PC-9 (cell line): ENCODE measurements at regions not wholly inside any gene's neighbourhood (a gene's known extent, or its start where the extent isn't known, plus 50 kb on each side); places are given as distances from the start of the nearest gene placed in this dataset.

ENCODE experiments used
- BruUV-seq: library from RNA; stranded (reverse); fragments of 400-500 nt; replicated peaks from 2 replicates; lab custom pipeline; 2021; lab: Mats Ljungman, UMichigan
- CTCF ChIA-PET: fragments of 300-600 bp; sonication (Branson Sonifier 250); formaldehyde crosslinking; loops from one replicate; lab custom pipeline; 2022; ENCODE audit warnings: antibody characterized with exemption; lab: Charles Lee
- POLR2A ChIA-PET: fragments of 300-600 bp; sonication (Branson Sonifier 250); formaldehyde crosslinking; loops from one replicate; lab custom pipeline; 2022; ENCODE audit warnings: antibody characterized with exemption; ENCODE audit not compliant: unreplicated experiment; lab: Charles Lee
- DNase-seq, 2 experiments: peaks; one replicate each; pipeline versions ENCODE4 v3.0.0 to v3.0.0-alpha.2; 2015 to 2022; ENCODE audit warnings: mixed read lengths in 1 of 2
- H2AFZ ChIP-seq: fragments of 200-600 bp; sonication (generic); 2 replicates; pipeline ENCODE4 v1.8.1; 2017; ENCODE audit warnings: antibody characterized with exemption
- H3F3A ChIP-seq: fragments of 200-600 bp; sonication (generic); 2 replicates; pipeline ENCODE4 v1.8.1; 2017; ENCODE audit warnings: antibody characterized with exemption, mild to moderate bottlenecking, low read depth; ENCODE audit not compliant: insufficient read depth
- H3K27ac ChIP-seq: fragments of 200-600 bp; sonication (generic); 2 replicates; pipeline ENCODE4 v1.6.1; 2016; ENCODE audit warnings: mixed run types
- H3K27me3 ChIP-seq: fragments of 200-600 bp; sonication (generic); 2 replicates; pipeline ENCODE4 v1.6.1; 2016; ENCODE audit warnings: low read depth, mixed run types; ENCODE audit not compliant: insufficient read depth
- H3K36me3 ChIP-seq: fragments of 200-600 bp; sonication (generic); 2 replicates; pipeline ENCODE4 v1.6.1; 2016; ENCODE audit warnings: low read depth, mixed run types
- H3K4me1 ChIP-seq: fragments of 200-600 bp; sonication (generic); replicated peaks from 2 replicates; pipeline ENCODE4 v1.6.1; 2016; ENCODE audit warnings: mixed run types; ENCODE audit not compliant: insufficient read depth
- H3K4me2 ChIP-seq: fragments of 200-600 bp; sonication (generic); 2 replicates; pipeline ENCODE4 v1.6.1; 2017; ENCODE audit warnings: mixed run types
- H3K4me3 ChIP-seq: fragments of 200-600 bp; sonication (generic); 2 replicates; pipeline ENCODE4 v1.6.1; 2016; ENCODE audit warnings: mixed run types
- H3K79me2 ChIP-seq: fragments of 200-600 bp; sonication (generic); 2 replicates; pipeline ENCODE4 v1.6.1; 2017; ENCODE audit warnings: low read depth, mixed run types
- H3K9me2 ChIP-seq: fragments of 200-600 bp; sonication (generic); 2 replicates; pipeline ENCODE4 v1.8.1; 2017; ENCODE audit warnings: mild to moderate bottlenecking; ENCODE audit not compliant: insufficient read depth
- H3K9me3 ChIP-seq: fragments of 200-600 bp; sonication (generic); 2 replicates; pipeline ENCODE4 v1.8.1; 2016; ENCODE audit warnings: low read depth; ENCODE audit not compliant: insufficient read depth
- H4K20me1 ChIP-seq: fragments of 200-600 bp; sonication (generic); 2 replicates; pipeline ENCODE4 v1.8.1; 2017; ENCODE audit not compliant: insufficient read depth
- EZH2 ChIP-seq: fragments of 200-600 bp; sonication (generic); IDR thresholded peaks from 2 replicates; pipeline ENCODE4 v1.8.0; 2017; ENCODE audit warnings: antibody characterized with exemption, low read depth
- intact Hi-C: fragments of 100-400 bp; cut with micrococcal nuclease; formaldehyde crosslinking; loops from one replicate; pipeline ENCODE4 v1.10.0; 2022; ENCODE audit not compliant: unreplicated experiment
- TF ChIP-seq, protein P1 (sequence below): fragments of 200-600 bp; sonication (generic); conservative IDR thresholded peaks from 2 replicates; pipeline ENCODE4 v1.6.1; 2017; ENCODE audit warnings: mixed run types, antibody characterized with exemption, mild to moderate bottlenecking, moderate library complexity

DNA sequence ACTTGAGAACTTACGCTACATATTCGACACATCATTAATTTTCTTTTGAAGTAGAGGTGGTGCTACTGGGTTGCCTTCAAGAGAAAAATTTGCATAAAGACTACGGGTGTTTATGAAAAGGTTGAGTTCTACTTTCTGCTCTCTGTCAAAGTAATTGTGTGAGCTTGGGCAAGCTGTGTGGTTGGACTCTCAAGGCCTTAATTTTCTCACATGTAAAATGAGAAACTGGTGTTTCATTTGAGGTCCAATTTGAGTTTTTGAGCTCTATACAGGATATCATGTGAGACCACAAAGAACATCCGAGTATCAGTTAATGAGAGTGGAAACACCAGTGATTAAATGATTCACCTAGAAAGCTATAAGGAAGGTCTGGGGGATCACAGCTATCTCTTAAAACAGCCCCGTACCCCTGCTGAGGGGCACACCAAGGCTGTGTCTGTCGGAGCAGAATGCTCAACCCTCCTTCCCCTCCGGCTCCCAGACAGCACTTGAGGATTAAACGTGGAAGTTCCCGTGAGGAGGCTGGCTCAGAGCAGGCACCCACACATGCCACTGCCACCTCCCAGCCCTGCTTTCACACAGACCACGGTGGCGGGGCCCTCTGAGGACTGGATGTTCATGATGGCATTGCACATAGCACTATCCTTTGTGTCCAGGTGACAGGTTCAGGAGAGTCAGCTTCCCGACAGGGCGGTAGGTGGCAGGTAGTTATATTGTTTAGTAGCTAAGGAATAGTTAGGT, 191.8 kb downstream of the RNF144A start:
- H3F3A ChIP-seq, result no peaks in the 10 kb centered on the region
- H3K9me2 ChIP-seq, result no peaks in the 10 kb centered on the region
- H3K4me3 ChIP-seq, result no peak overlapping the region
- no peaks in the 10 kb centered on the region for H3K9me3 ChIP-seq
- TF ChIP-seq, protein P1, sequence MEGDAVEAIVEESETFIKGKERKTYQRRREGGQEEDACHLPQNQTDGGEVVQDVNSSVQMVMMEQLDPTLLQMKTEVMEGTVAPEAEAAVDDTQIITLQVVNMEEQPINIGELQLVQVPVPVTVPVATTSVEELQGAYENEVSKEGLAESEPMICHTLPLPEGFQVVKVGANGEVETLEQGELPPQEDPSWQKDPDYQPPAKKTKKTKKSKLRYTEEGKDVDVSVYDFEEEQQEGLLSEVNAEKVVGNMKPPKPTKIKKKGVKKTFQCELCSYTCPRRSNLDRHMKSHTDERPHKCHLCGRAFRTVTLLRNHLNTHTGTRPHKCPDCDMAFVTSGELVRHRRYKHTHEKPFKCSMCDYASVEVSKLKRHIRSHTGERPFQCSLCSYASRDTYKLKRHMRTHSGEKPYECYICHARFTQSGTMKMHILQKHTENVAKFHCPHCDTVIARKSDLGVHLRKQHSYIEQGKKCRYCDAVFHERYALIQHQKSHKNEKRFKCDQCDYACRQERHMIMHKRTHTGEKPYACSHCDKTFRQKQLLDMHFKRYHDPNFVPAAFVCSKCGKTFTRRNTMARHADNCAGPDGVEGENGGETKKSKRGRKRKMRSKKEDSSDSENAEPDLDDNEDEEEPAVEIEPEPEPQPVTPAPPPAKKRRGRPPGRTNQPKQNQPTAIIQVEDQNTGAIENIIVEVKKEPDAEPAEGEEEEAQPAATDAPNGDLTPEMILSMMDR, result no peak
- TF ChIP-seq EZH2, result no peak
- H3K27me3 ChIP-seq, result peaks cover 65% of the 10 kb centered on the region
- no peak overlapping the region for H3K4me2 ChIP-seq
- H3K27ac ChIP-seq, result no peak overlapping the region
- POLR2A ChIA-PET, result no interaction called here
- H3K4me1 ChIP-seq, result no peaks in the 10 kb centered on the region
- no peaks in the 10 kb centered on the region for H4K20me1 ChIP-seq
- intact Hi-C loops, result no loop called here
- H3K79me2 ChIP-seq, result no peaks in the 10 kb centered on the region
- BruUV-seq, result no TSS peak
- CTCF ChIA-PET, result no interaction called here
- no peak overlapping the region for H2AFZ ChIP-seq
- DNase-seq, result no peak
- no peaks in the 10 kb centered on the region for H3K36me3 ChIP-seq

DNA sequence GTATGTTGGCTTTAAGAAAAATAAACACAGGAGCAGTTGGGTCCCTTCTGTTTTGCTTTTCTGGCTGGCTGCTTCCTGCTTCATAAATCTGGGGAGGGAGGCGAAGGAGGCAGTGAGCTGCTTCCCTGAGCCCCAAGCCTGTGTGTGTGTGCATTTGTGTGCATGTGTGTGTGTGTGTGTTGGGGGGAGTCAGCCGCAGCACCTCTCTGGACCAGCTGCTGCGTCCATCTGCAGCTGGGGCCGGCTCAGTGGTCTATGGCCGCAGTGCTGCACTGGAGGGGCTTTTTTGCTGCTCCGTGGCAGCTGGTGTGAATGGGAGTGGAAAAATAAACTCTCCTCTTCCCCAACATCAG, 192.3 kb downstream of the RNF144A start:
- ChIA-PET CTCF (no interaction called here), POLR2A (no interaction called here)
- Histone ChIP-seq H3K9me3 (no peaks in the 10 kb centered on the region), H3K9me2 (no peaks in the 10 kb centered on the region), H3F3A (no peaks in the 10 kb centered on the region), H3K79me2 (no peaks in the 10 kb centered on the region), H3K4me1 (no peaks in the 10 kb centered on the region), H3K36me3 (no peaks in the 10 kb centered on the region), H3K4me3 (no peak overlapping the region), H3K27me3 (peaks cover 60% of the 10 kb centered on the region), H2AFZ (no peak overlapping the region), H3K4me2 (no peak overlapping the region), H3K27ac (no peak overlapping the region), H4K20me1 (no peaks in the 10 kb centered on the region)
- TF ChIP-seq, protein P1, result no peak
- TF ChIP-seq EZH2, result no peak
- no peak for DNase-seq
- no TSS peak for BruUV-seq
- intact Hi-C loops, result no loop called here

DNA sequence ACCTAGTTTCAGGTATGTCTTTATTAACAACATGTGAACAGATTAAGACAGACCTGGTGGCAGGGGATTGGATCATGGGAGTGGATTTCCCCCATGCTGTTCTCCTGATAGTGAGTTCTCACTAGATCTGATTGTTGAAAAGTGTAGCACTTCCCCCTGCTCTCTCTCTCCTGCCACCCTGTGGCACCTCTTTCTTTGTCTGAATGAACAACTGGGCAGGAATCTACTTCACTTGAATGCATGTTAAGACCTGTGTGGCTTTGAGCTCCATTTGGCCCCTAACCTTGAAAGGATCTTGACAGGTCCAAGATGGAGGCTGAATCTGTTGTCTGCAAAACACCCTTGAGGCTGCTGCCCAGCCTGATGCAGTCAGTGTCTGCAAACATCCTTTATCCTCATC, 194.4 kb downstream of the RNF144A start:
- H3K9me3 ChIP-seq, result no peaks in the 10 kb centered on the region
- no peaks in the 10 kb centered on the region for H4K20me1 ChIP-seq
- no peaks in the 10 kb centered on the region for H3F3A ChIP-seq
- no TSS peak for BruUV-seq
- intact Hi-C loops, result no loop called here
- DNase-seq, result no peak
- H3K36me3 ChIP-seq, result no peaks in the 10 kb centered on the region
- peaks cover 65% of the 10 kb centered on the region for H3K27me3 ChIP-seq
- no peak overlapping the region for H3K4me3 ChIP-seq
- CTCF ChIA-PET, result no interaction called here
- H3K9me2 ChIP-seq, result no peaks in the 10 kb centered on the region
- no peak overlapping the region for H3K4me2 ChIP-seq
- H3K4me1 ChIP-seq, result no peaks in the 10 kb centered on the region
- TF ChIP-seq EZH2, result no peak
- TF ChIP-seq, protein P1, result no peak
- H2AFZ ChIP-seq, result no peak overlapping the region
- POLR2A ChIA-PET, result no interaction called here
- no peaks in the 10 kb centered on the region for H3K79me2 ChIP-seq
- no peak overlapping the region for H3K27ac ChIP-seq
